ENCODE measurements at regions not wholly inside any gene's neighbourhood (a gene's known extent, or its start where the extent isn't known, plus 50 kb on each side); places are given as distances from the start of the nearest gene placed in this dataset.

GRCh38 chr4:58163156-58163555 is 1053.0 kb upstream of the IGFBP7 start:
- no peak overlapping the region for H3K4me3 ChIP-seq (ENCODE audit: control insufficient read depth, low read depth, low read length)
- TF ChIP-seq CTCF (conservative IDR thresholded peaks at IDR 0.05; ENCODE audit: control insufficient read depth, insufficient read depth, low read depth, low read length): no peak
- no peak for DNase-seq (ENCODE audit: low read depth)

GRCh38 chr4:58149404-58150085 is 1039.4 kb upstream of the IGFBP7 start:
- no peak overlapping the region for H3K4me3 ChIP-seq (ENCODE audit: control insufficient read depth, low read depth, low read length)
- TF ChIP-seq CTCF (conservative IDR thresholded peaks at IDR 0.05; ENCODE audit: control insufficient read depth, insufficient read depth, low read depth, low read length): no peak
- no peak for DNase-seq (ENCODE audit: low read depth)

GRCh38 chr4:58144721-58145120 is 1034.5 kb upstream of the IGFBP7 start:
- no peak for DNase-seq (ENCODE audit: low read depth)
- TF ChIP-seq CTCF (conservative IDR thresholded peaks at IDR 0.05; ENCODE audit: control insufficient read depth, insufficient read depth, low read depth, low read length): no peak
- no peak overlapping the region for H3K4me3 ChIP-seq (ENCODE audit: control insufficient read depth, low read depth, low read length)

- TF ChIP-seq CTCF (conservative IDR thresholded peaks at IDR 0.05; ENCODE audit: control insufficient read depth, insufficient read depth, low read depth, low read length): no peak
- DNase-seq (ENCODE audit: low read depth): no peak
- H3K4me3 ChIP-seq (ENCODE audit: control insufficient read depth, low read depth, low read length): no peak overlapping the region
Observed at GRCh38 chr4:58138786-58139668, 1028.8 kb upstream of the IGFBP7 start.

GRCh38 chr4:58136604-58137003 is 1026.4 kb upstream of the IGFBP7 start:
- DNase-seq (ENCODE audit: low read depth): no peak
- TF ChIP-seq CTCF (conservative IDR thresholded peaks at IDR 0.05; ENCODE audit: control insufficient read depth, insufficient read depth, low read depth, low read length): no peak
- no peak overlapping the region for H3K4me3 ChIP-seq (ENCODE audit: control insufficient read depth, low read depth, low read length)

DNA sequence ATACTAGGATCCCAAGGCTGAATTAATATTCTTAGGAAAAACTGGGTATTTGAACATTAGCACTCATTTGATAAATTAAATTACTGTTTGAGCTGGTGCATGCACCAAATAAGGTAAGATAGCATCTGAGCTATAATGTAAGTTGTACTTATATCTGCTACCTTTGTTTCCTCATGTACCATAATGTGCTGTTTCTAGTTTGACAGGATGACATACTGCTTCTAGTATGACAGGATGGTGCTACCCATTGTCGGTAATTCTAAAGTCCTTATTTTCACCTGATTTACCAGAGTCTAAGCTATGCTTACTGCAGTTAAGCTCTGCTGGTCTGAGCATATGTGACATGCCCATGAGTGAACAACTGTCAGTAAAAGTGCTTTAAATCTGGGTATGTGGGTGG is 1017.5 kb upstream of the IGFBP7 start:
- H3K4me3 ChIP-seq (ENCODE audit: control insufficient read depth, low read depth, low read length): no peak overlapping the region
- TF ChIP-seq CTCF (conservative IDR thresholded peaks at IDR 0.05; ENCODE audit: control insufficient read depth, insufficient read depth, low read depth, low read length): no peak
- DNase-seq (ENCODE audit: low read depth): no peak
